HepG2 (cell line): ENCODE measurements at regions not wholly inside any gene's neighbourhood (a gene's known extent, or its start where the extent isn't known, plus 50 kb on each side); places are given as distances from the start of the nearest gene placed in this dataset.

Experiments
- BCLAF1 ChIP-seq: fragments of 450-650 bp; IDR thresholded peaks from 2 replicates; pipeline ENCODE4 v1.6.1; 2017; ENCODE audit warnings: mild to moderate bottlenecking
- DPF2 ChIP-seq: sonication (generic); formaldehyde crosslinking; IDR thresholded peaks from 2 replicates; pipeline ENCODE4 v1.4.0; 2020; ENCODE audit warnings: mild to moderate bottlenecking, low read depth, missing genetic modification reagents, borderline replicate concordance
- FOSL1 ChIP-seq: sonication (generic); formaldehyde crosslinking; IDR thresholded peaks from 2 replicates; pipeline ENCODE4 v1.9.0; 2021; ENCODE audit warnings: missing genetic modification reagents, borderline replicate concordance
- NFIB ChIP-seq: sonication (generic); formaldehyde crosslinking; IDR thresholded peaks from 2 replicates; pipeline ENCODE4 v1.9.0; 2021; ENCODE audit warnings: missing genetic modification reagents, mild to moderate bottlenecking, borderline replicate concordance
- POGZ ChIP-seq: sonication (generic); formaldehyde crosslinking; IDR thresholded peaks from 2 replicates; pipeline ENCODE4 v1.4.0; 2020; ENCODE audit warnings: mild to moderate bottlenecking, missing genetic modification reagents
- RERE ChIP-seq: IDR thresholded peaks from 2 replicates; pipeline ENCODE4 v1.6.1; 2016; ENCODE audit warnings: low read depth, missing genetic modification reagents, missing compliant biosample characterization
- SNAPC5 ChIP-seq: sonication (generic); formaldehyde crosslinking; IDR thresholded peaks from 2 replicates; pipeline ENCODE4 v1.8.1; 2023; ENCODE audit warnings: mild to moderate bottlenecking, missing genetic modification reagents, borderline replicate concordance
- ZBTB21 ChIP-seq: sonication (generic); formaldehyde crosslinking; IDR thresholded peaks from 2 replicates; pipeline ENCODE4 v1.4.0; 2020; ENCODE audit warnings: missing genetic modification reagents
- ZBTB4 ChIP-seq: sonication (generic); formaldehyde crosslinking; IDR thresholded peaks from 2 replicates; pipeline ENCODE4 v1.4.0; 2020; ENCODE audit warnings: missing genetic modification reagents, mild to moderate bottlenecking, borderline replicate concordance
- ZNF225 ChIP-seq: sonication (generic); formaldehyde crosslinking; IDR thresholded peaks from 2 replicates; pipeline ENCODE4 v1.4.0; 2020; ENCODE audit warnings: mild to moderate bottlenecking, missing genetic modification reagents
- ZUFSP ChIP-seq: sonication (generic); formaldehyde crosslinking; IDR thresholded peaks from 2 replicates; pipeline ENCODE4 v1.9.0; 2021; ENCODE audit warnings: missing genetic modification reagents, mild to moderate bottlenecking, borderline replicate concordance

- TF ChIP-seq SNAPC5 (CRISPR knock-in tag) = no peak
- no peak for TF ChIP-seq ZUFSP (CRISPR knock-in tag)
- TF ChIP-seq POGZ (CRISPR knock-in tag) = peak; percentile 81
- TF ChIP-seq ZBTB4 = no peak
- peak; percentile 38; the same call in 1 of the 2 replicates for TF ChIP-seq ZBTB21 (CRISPR knock-in tag)
- TF ChIP-seq DPF2 = peak; percentile 79; the same call in 1 of the 2 replicates
- peak; percentile 78; the same call in 1 of the 2 replicates for TF ChIP-seq RERE (CRISPR knock-in tag)
- no peak for TF ChIP-seq ZNF225 (CRISPR knock-in tag)
- TF ChIP-seq FOSL1 (CRISPR knock-in tag) = no peak
- TF ChIP-seq NFIB (CRISPR knock-in tag) = no peak
- TF ChIP-seq BCLAF1 = no peak
Observed at GRCh38 chr7:131057015-131057793, 270.5 kb upstream of the MKLN1 start (continued).
